Esophagus squamous epithelium (tissue), 4 donors: ENCODE measurements at regions not wholly inside any gene's neighbourhood (a gene's known extent, or its start where the extent isn't known, plus 50 kb on each side); places are given as distances from the start of the nearest gene placed in this dataset.

ENCODE experiments used
- CTCF ChIP-seq, 6 experiments: fragments of 450-650 bp in 4 of 6; fragments of 200-600 bp in 2 of 6; sonication (generic) in 2 of 6; IDR thresholded peaks; one replicate each; pipeline ENCODE4 v1.5.1; 2016 to 2019; ENCODE audit warnings: antibody characterized with exemption in 6 of 6, mild to moderate bottlenecking in 4 of 6, moderate library complexity in 4 of 6
- POLR2A ChIP-seq, 4 donors: fragments of 450-650 bp; IDR thresholded peaks; one replicate each; pipeline ENCODE4 v1.6.1; 2017; ENCODE audit warnings: antibody characterized with exemption in 4 of 4, mild to moderate bottlenecking in 4 of 4, moderate library complexity in 3 of 4

- no peak for TF ChIP-seq CTCF (IDR thresholded peaks at IDR 0.05)
- TF ChIP-seq POLR2A (IDR thresholded peaks at IDR 0.05) = no peak
Observed at GRCh38 chr1:238648296-238648695, 738.1 kb upstream of the CHRM3 start.
